K562 (cell line): ENCODE measurements at regions not wholly inside any gene's neighbourhood (a gene's known extent, or its start where the extent isn't known, plus 50 kb on each side); places are given as distances from the start of the nearest gene placed in this dataset.

Experiments
- ATAC-seq: fragments of 200-7000 bp; cut with Tn5 transposase; 3 replicates; pipeline ENCODE4 v1.9.1; 2020; ENCODE audit warnings: moderate library complexity
- BruUV-seq: library from RNA; stranded (reverse); fragments of 400-500 nt; replicated peaks from 2 replicates; lab custom pipeline; 2021; lab: Mats Ljungman, UMichigan
- CTCF ChIA-PET: fragments of 300-600 bp; formaldehyde crosslinking; extraction: SDS; loops from one replicate; lab custom pipeline; 2021; ENCODE audit warnings: low intra/inter-chr PET ratio; lab: Yijun Ruan, JAX
- POLR2A ChIA-PET: fragments of 300-600, 350-650 bp; sonication (Branson Sonifier 250); formaldehyde crosslinking; extraction: SDS; loops from one replicate; lab custom pipeline; 2021; ENCODE audit warnings: antibody characterized with exemption, inconsistent platforms; lab: Yijun Ruan, JAX
- DNase-seq, 4 experiments: peaks; one replicate each; pipeline versions ENCODE4 v3.0.0 to v3.0.0-alpha.2; 2011 to 2018; ENCODE audit warnings: low spot score in 3 of 4, mixed read lengths in 3 of 4; ENCODE audit errors: extremely low read depth in 1 of 4
- FAIRE-seq: peaks from 2 replicates; lab custom pipeline; 2011; peaks lifted over from hg19 to GRCh38; lab: Jason Lieb, UNC
- H2AFZ ChIP-seq: 2 replicates; pipeline ENCODE4 v1.6.0; 2011; ENCODE audit warnings: low read depth, low read length, control low read depth, inconsistent platforms
- H3K27ac ChIP-seq: fragments of 200-600 bp; 3 replicates; pipeline ENCODE4 v1.8.0; 2011; ENCODE audit warnings: low read depth, mild to moderate bottlenecking, control low read depth, inconsistent platforms, low read length, moderate library complexity, mixed read lengths; ENCODE audit errors: extremely low read depth
- H3K27me3 ChIP-seq, 2 experiments: fragments of 300-600 bp in 1 of 2; 2 replicates in 1 of 2; 3 replicates in 1 of 2; pipeline versions ENCODE4 v1.6.0 to v1.8.0; 2011; ENCODE audit warnings: inconsistent platforms in 2 of 2, low read length in 2 of 2, mild to moderate bottlenecking in 1 of 2, mixed read lengths in 1 of 2, moderate library complexity in 1 of 2; ENCODE audit not compliant: control insufficient read depth in 2 of 2, insufficient read depth in 2 of 2
- H3K36me3 ChIP-seq: fragments of 300-600 bp; 3 replicates; pipeline ENCODE4 v1.8.0; 2011; ENCODE audit warnings: mild to moderate bottlenecking, low read length, inconsistent platforms; ENCODE audit not compliant: control insufficient read depth, insufficient read depth
- H3K4me1 ChIP-seq, 2 experiments: fragments of 200-600 bp in 1 of 2; replicated peaks in 1 of 2; 2 replicates in 1 of 2; 3 replicates in 1 of 2; pipeline versions ENCODE4 v1.5.1 to v1.8.0; 2011; ENCODE audit warnings: inconsistent platforms in 2 of 2, low read length in 2 of 2, mild to moderate bottlenecking in 1 of 2, mixed read lengths in 1 of 2, moderate library complexity in 1 of 2; ENCODE audit not compliant: control insufficient read depth in 2 of 2, insufficient read depth in 2 of 2
- H3K4me2 ChIP-seq: 2 replicates; pipeline ENCODE4 v1.6.1; 2011; ENCODE audit warnings: low read length, control low read depth, inconsistent platforms, mixed read lengths; ENCODE audit not compliant: insufficient read depth
- H3K4me3 ChIP-seq: fragments of 200-600 bp; sonication (generic), shearing (Covaris generic); 2 replicates; pipeline ENCODE4 v1.5.1; 2016; ENCODE audit warnings: control low read depth, inconsistent platforms
- H3K79me2 ChIP-seq: fragments of 200-600 bp; 3 replicates; pipeline ENCODE4 v1.8.0; 2011; ENCODE audit warnings: low read length, inconsistent platforms; ENCODE audit not compliant: control insufficient read depth, insufficient read depth
- H3K9ac ChIP-seq, 2 experiments: 2 replicates each; pipeline versions ENCODE4 v1.6.0 to v1.6.1; 2011; ENCODE audit warnings: low read depth in 2 of 2, low read length in 2 of 2, control low read depth in 1 of 2, inconsistent platforms in 1 of 2, mild to moderate bottlenecking in 1 of 2, mixed read lengths in 1 of 2; ENCODE audit not compliant: insufficient read depth in 1 of 2
- H3K9me1 ChIP-seq: one replicate; pipeline ENCODE4 v1.6.0; 2011; ENCODE audit warnings: inconsistent platforms, mild to moderate bottlenecking, low read length, moderate library complexity; ENCODE audit not compliant: control insufficient read depth, insufficient read depth
- H3K9me3 ChIP-seq: replicated peaks from 2 replicates; pipeline ENCODE4 v1.5.1; 2011; ENCODE audit warnings: low read depth, low read length, inconsistent platforms; ENCODE audit not compliant: control insufficient read depth, insufficient read depth
- H4K20me1 ChIP-seq: replicated peaks from 2 replicates; pipeline ENCODE4 v1.6.1; 2011; ENCODE audit warnings: low read length, inconsistent platforms, mixed read lengths; ENCODE audit not compliant: control insufficient read depth, insufficient read depth
- GABPB2 ChIP-seq: fragments of 250-450 bp; sonication (Bioruptor Pico); conservative IDR thresholded peaks from 2 replicates; pipeline ENCODE4 v1.5.1; 2021; ENCODE audit warnings: mild to moderate bottlenecking
- TBP ChIP-seq: optimal IDR thresholded peaks from 2 replicates; pipeline ENCODE3; 2011; ENCODE audit warnings: low read depth, low read length, improper control_type of control experiment
- WGBS: fragments of 100-300 bp; shearing (Covaris generic); methylation state at CpG from one replicate; pipeline ENCODE4 v1.1.6; 2016; ENCODE audit warnings: low coverage, mixed read lengths; ENCODE audit not compliant: insufficient coverage; ENCODE audit errors: missing lambda C conversion rate; 5-methylcytosine and 5-hydroxymethylcytosine counted together
- in situ Hi-C: fragments of 300-500 bp; cut with MboI; formaldehyde crosslinking; loops from 4 replicates; pipeline ENCODE4 v1.15.0; 2018; ENCODE audit warnings: inconsistent platforms, mixed read lengths
- intact Hi-C: fragments of 100-400 bp; cut with micrococcal nuclease; formaldehyde crosslinking; loops from 2 replicates; pipeline ENCODE4 v1.14.2; 2022
- TF ChIP-seq, protein P1 (sequence below): fragments of 450-650 bp; IDR thresholded peaks from 2 replicates; pipeline ENCODE4 v1.7.1; 2018; ENCODE audit warnings: mild to moderate bottlenecking, low read depth; ENCODE audit not compliant: partially characterized antibody

DNA sequence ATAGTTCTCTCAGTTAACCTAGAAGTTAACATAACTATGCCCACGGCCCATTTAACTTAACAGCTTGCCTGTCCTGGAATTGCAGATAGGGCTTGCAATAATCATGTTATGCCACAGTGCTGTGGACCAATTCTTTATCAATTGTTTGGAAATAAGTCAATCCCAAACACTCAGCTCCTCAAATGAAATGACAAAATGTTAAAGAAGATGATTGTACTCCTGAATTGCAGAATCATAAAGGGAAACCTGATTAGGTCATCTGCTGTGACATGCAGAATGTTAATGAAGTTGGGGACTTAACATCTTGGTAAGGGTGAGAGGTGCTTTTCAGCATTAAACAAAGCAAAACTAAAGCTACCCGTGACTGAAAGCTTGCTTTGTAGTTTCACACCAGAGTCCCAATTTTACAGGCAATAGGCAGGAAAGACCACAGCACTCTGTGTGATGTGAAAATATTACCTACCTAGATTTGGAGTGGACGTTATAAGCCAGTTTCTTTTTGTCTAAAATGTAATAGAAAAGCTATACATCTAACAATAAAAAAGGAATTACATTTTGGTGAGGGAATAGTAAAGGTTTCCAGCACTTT lies 364.0 kb downstream of the GPD2 start:
- peak; percentile 26 for FAIRE-seq
- intact Hi-C loops (no loop called here), in situ Hi-C loops (no loop called here)
- H3K4me2 ChIP-seq = no peak overlapping the region
- no peaks in the 10 kb centered on the region for H3K9me3 ChIP-seq
- no peaks in the 10 kb centered on the region for H3K4me1 ChIP-seq
- no peak for ATAC-seq
- H3K27ac ChIP-seq = no peak overlapping the region
- H3K79me2 ChIP-seq = no peaks in the 10 kb centered on the region
- TF ChIP-seq TBP = peak; percentile 49
- TF ChIP-seq, protein P1, sequence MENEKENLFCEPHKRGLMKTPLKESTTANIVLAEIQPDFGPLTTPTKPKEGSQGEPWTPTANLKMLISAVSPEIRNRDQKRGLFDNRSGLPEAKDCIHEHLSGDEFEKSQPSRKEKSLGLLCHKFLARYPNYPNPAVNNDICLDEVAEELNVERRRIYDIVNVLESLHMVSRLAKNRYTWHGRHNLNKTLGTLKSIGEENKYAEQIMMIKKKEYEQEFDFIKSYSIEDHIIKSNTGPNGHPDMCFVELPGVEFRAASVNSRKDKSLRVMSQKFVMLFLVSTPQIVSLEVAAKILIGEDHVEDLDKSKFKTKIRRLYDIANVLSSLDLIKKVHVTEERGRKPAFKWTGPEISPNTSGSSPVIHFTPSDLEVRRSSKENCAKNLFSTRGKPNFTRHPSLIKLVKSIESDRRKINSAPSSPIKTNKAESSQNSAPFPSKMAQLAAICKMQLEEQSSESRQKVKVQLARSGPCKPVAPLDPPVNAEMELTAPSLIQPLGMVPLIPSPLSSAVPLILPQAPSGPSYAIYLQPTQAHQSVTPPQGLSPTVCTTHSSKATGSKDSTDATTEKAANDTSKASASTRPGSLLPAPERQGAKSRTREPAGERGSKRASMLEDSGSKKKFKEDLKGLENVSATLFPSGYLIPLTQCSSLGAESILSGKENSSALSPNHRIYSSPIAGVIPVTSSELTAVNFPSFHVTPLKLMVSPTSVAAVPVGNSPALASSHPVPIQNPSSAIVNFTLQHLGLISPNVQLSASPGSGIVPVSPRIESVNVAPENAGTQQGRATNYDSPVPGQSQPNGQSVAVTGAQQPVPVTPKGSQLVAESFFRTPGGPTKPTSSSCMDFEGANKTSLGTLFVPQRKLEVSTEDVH = no peak
- no peak for TF ChIP-seq GABPB2
- 14% methylated on average over 3 of the region's 3 CpGs for WGBS
- H3K9ac ChIP-seq = no peak overlapping the region
- H3K9me1 ChIP-seq = no peaks in the 10 kb centered on the region
- ChIA-PET CTCF (no interaction called here), POLR2A (interaction anchor here (1.0 kb wide), 1 partner anchor 15 kb away, joined by 3 read pairs; no protein-coding TSS in a partner anchor)
- no peaks in the 10 kb centered on the region for H3K36me3 ChIP-seq
- no peaks in the 10 kb centered on the region for H4K20me1 ChIP-seq
- DNase-seq = no peak
- no peak overlapping the region for H3K4me3 ChIP-seq
- no TSS peak for BruUV-seq
- no peak overlapping the region for H2AFZ ChIP-seq
- H3K27me3 ChIP-seq = no peaks in the 10 kb centered on the region
